ENCODE measurements at regions not wholly inside any gene's neighbourhood (a gene's known extent, or its start where the extent isn't known, plus 50 kb on each side); places are given as distances from the start of the nearest gene placed in this dataset.

- TF ChIP-seq CTCF (conservative IDR thresholded peaks at IDR 0.05; ENCODE audit: low read depth, low read length): no peak
- no peak for TF ChIP-seq EZH2phosphoT487 (IDR thresholded peaks at IDR 0.05; ENCODE audit: borderline replicate concordance, low read length)
Measured at GRCh38 chr6:165854863-165855593, 192.0 kb upstream of the PDE10A start.
